ENCODE measurements at regions not wholly inside any gene's neighbourhood (a gene's known extent, or its start where the extent isn't known, plus 50 kb on each side); places are given as distances from the start of the nearest gene placed in this dataset.
"Not testable (repeated sequence)": the region's sequence is repeated elsewhere in the genome, so short reads cannot be mapped to it uniquely, and the experiment has no call there.

DNA sequence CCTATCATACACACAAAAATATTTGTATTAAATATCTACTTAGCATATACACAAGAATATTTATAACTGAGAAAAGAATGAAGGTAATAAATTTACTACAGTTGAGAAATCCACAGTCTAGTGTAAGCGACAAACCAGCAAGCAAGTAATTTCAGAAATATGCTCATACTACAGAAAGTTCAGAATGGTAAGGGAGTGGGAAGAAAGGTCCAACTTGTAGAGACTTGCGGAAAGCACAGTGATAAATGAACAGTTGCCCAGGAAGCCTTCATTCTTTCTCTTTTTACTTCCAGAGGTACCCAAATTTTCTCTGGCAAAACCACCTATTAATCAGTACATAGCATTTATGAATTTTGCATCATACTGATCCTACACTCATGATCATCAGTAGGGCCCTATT lies 438.1 kb upstream of the PCDH10 start:
- no peak for TF ChIP-seq FOXP2 (optimal IDR thresholded peaks at IDR 0.05; ENCODE audit: control extremely low read depth, extremely low read length, insufficient read depth)
- TF ChIP-seq EZH2 (IDR thresholded peaks at IDR 0.05): no peak
- TF ChIP-seq POLR2AphosphoS5 (IDR thresholded peaks at IDR 0.05; ENCODE audit: borderline replicate concordance, low read depth, low read length): no peak

DNA sequence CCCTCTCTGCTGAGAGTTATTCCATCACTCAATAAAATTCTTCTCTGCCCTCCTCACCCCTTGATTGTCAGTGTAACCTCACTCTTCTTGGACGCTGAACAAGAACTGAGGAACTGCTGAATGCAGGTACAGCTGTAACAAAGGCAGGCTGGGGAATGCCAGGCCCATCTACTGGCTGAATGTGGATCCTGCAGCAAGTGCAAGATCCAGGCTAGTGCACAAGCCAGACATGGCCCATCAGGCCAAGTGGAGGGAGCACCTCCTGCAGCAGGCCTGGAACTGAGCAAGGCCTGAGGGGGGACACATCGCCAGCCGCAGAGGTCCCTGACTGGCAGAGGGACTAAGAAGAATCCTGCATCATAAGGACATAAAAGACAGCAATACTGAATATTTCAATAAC lies 411.8 kb upstream of the PCDH10 start:
- Histone ChIP-seq H3K9me3 (ENCODE audit: low read depth, low read length) (no peaks in the 10 kb centered on the region), H3K9ac (ENCODE audit: insufficient read length) (no peak overlapping the region), H3K36me3 (ENCODE audit: insufficient read depth, low read length) (no peaks in the 10 kb centered on the region), H3K27ac (no peak overlapping the region), H3K4me3 (no peak overlapping the region)
- TF ChIP-seq EZH2 (IDR thresholded peaks at IDR 0.05): no peak
- no peak for DNase-seq (ENCODE audit: low read depth, low spot score)

More for the DNA sequence above, 438.1 kb upstream of the PCDH10 start:
- no peaks in the 10 kb centered on the region for H3K9me3 ChIP-seq (ENCODE audit: low read depth, low read length)
- DNase-seq (ENCODE audit: low read depth, low spot score): no peak
- H3K27ac ChIP-seq: no peak overlapping the region
- no peak overlapping the region for H3K9ac ChIP-seq (ENCODE audit: insufficient read length)
- H3K36me3 ChIP-seq (ENCODE audit: insufficient read depth, low read length): no peaks in the 10 kb centered on the region
- no peak overlapping the region for H3K4me3 ChIP-seq

DNA sequence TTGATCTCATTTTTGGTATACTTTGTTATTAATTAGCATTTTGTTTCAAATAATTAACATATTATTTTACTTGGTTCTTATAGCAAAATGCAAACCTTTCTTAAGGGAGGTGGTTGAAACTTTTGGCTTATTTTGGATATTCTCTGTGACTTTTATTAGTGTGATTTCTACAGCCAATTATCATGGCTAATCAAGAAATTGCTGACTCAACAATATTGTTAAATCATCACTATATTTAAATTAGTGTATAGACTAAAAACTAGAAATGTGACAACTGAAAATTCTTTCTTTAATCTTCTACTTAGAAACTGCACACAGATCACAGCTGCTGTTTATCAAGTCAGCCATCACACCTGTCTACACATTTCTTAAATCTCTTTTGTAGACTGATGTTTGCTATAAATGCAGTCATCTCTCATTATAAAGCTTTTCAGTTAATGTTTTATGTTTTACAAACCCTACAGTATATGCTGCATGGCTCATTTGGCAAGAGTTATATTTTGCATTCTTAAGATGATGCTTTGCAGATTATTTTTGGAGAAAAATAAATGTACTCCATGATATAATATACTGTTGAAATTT lies 389.8 kb upstream of the PCDH10 start:
- Histone ChIP-seq H3K36me3 (ENCODE audit: insufficient read depth, low read length) (no peaks in the 10 kb centered on the region), H3K9me3 (ENCODE audit: low read depth, low read length) (no peaks in the 10 kb centered on the region), H3K9ac (ENCODE audit: insufficient read length) (no peak overlapping the region), H3K27ac (no peak overlapping the region), H3K4me3 (no peak overlapping the region)
- no peak for TF ChIP-seq EZH2 (IDR thresholded peaks at IDR 0.05)
- no peak for DNase-seq (ENCODE audit: low read depth, low spot score)

DNA sequence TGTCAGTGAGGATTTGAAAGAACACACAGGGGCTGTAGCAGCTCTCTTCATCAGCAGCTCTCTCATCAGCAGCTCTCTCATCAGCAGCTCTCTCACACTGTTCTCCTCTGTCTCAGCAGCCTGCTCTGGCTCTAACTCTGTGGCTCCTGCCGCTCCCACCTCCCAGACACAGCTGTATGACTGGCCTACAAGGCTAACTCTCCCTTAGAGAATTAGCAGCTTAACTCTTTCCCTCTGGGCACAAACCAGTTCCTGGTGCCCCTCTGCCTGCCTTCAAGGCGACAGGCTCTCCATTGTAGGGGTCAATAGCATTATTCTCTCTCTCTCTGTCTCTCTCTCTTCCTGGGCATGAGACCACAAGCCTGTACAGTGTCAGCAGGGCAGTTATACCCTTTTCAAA lies 385.6 kb upstream of the PCDH10 start:
- Histone ChIP-seq H3K4me3 (no peak overlapping the region), H3K27ac (no peak overlapping the region), H3K9ac (ENCODE audit: insufficient read length) (no peak overlapping the region), H3K9me3 (ENCODE audit: low read depth, low read length) (no peaks in the 10 kb centered on the region), H3K36me3 (ENCODE audit: insufficient read depth, low read length) (no peaks in the 10 kb centered on the region)
- no peak for DNase-seq (ENCODE audit: low read depth, low spot score)
- TF ChIP-seq FOXP2 (optimal IDR thresholded peaks at IDR 0.05; ENCODE audit: control extremely low read depth, extremely low read length, insufficient read depth) (no peak), POLR2AphosphoS5 (IDR thresholded peaks at IDR 0.05; ENCODE audit: borderline replicate concordance, low read depth, low read length) (no peak), EZH2 (IDR thresholded peaks at IDR 0.05) (no peak)

DNA sequence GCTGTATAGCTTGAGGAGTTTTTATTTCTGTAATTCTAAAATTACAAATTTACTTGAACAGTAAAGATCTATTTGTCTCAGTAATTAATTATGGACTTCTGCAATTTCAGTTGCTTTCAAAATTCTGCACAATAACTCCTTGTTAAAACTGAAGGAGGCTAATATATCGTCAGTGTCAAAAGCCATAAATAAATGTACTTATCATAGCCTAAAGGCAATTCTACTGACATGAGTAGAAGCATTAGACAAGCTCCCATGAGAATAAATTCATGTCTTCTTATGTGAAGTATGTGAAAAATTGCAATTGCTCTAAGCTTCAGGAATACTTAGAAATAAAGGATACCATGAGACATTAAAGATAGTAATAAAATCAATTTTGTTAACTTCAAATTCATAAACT lies 381.2 kb upstream of the PCDH10 start:
- Histone ChIP-seq H3K27ac (no peak overlapping the region), H3K9me3 (ENCODE audit: low read depth, low read length) (no peaks in the 10 kb centered on the region), H3K36me3 (ENCODE audit: insufficient read depth, low read length) (no peaks in the 10 kb centered on the region), H3K9ac (ENCODE audit: insufficient read length) (no peak overlapping the region), H3K4me3 (no peak overlapping the region)
- DNase-seq (ENCODE audit: low read depth, low spot score): peak; percentile 34
- TF ChIP-seq POLR2AphosphoS5 (IDR thresholded peaks at IDR 0.05; ENCODE audit: borderline replicate concordance, low read depth, low read length): no peak
- TF ChIP-seq FOXP2 (optimal IDR thresholded peaks at IDR 0.05; ENCODE audit: control extremely low read depth, extremely low read length, insufficient read depth): no peak
- TF ChIP-seq EZH2 (IDR thresholded peaks at IDR 0.05): no peak

DNA sequence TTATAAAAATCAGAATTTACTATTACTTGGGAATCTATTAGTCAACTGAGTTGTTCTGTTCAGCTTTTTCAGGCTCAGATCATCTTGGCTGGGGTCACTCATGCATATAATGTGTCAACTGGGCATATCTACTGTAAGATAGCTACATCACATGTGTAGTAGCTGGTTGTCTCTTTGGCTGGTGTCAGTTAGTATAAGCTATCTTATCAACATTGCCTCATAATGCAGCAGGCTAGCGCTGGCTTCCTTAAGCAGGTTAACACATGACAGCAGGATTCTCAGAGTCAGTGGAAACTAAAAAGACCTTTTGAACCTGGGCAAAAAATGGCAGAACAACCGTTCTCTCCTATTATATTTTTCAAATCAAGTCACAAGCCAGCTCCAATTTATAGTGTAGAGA lies 378.3 kb upstream of the PCDH10 start:
- H3K9me3 ChIP-seq (ENCODE audit: low read depth, low read length): no peaks in the 10 kb centered on the region
- no peak overlapping the region for H3K9ac ChIP-seq (ENCODE audit: insufficient read length)
- TF ChIP-seq FOXP2 (optimal IDR thresholded peaks at IDR 0.05; ENCODE audit: control extremely low read depth, extremely low read length, insufficient read depth) (no peak), EZH2 (IDR thresholded peaks at IDR 0.05) (no peak), POLR2AphosphoS5 (IDR thresholded peaks at IDR 0.05; ENCODE audit: borderline replicate concordance, low read depth, low read length) (no peak)
- no peak overlapping the region for H3K27ac ChIP-seq
- H3K36me3 ChIP-seq (ENCODE audit: insufficient read depth, low read length): no peaks in the 10 kb centered on the region
- no peak for DNase-seq (ENCODE audit: low read depth, low spot score)
- no peak overlapping the region for H3K4me3 ChIP-seq

DNA sequence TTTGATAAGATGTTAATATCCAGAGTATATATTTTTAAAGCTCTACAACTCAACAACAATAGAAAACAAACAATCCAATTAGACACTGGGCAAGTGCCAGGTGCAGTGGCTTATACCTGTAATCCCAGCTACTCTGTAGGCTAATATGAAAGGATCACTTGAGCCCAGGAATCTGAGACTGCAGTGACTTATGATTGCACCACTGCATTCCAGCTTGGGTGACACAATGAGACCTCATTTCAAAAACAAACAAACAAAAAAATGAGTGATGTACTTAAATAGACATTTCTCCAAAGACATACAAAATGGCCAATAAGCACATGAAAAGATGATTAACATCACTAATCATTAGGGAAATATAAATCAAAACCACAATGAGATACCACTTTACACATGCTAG lies 356.8 kb upstream of the PCDH10 start:
- Histone ChIP-seq H3K27ac (no peak overlapping the region), H3K9me3 (ENCODE audit: low read depth, low read length) (no peaks in the 10 kb centered on the region), H3K9ac (ENCODE audit: insufficient read length) (no peak overlapping the region), H3K4me3 (no peak overlapping the region), H3K36me3 (ENCODE audit: insufficient read depth, low read length) (no peaks in the 10 kb centered on the region)
- no peak for DNase-seq (ENCODE audit: low read depth, low spot score)
- TF ChIP-seq FOXP2 (optimal IDR thresholded peaks at IDR 0.05; ENCODE audit: control extremely low read depth, extremely low read length, insufficient read depth) (no peak), EZH2 (IDR thresholded peaks at IDR 0.05) (no peak), POLR2AphosphoS5 (IDR thresholded peaks at IDR 0.05; ENCODE audit: borderline replicate concordance, low read depth, low read length) (no peak)

DNA sequence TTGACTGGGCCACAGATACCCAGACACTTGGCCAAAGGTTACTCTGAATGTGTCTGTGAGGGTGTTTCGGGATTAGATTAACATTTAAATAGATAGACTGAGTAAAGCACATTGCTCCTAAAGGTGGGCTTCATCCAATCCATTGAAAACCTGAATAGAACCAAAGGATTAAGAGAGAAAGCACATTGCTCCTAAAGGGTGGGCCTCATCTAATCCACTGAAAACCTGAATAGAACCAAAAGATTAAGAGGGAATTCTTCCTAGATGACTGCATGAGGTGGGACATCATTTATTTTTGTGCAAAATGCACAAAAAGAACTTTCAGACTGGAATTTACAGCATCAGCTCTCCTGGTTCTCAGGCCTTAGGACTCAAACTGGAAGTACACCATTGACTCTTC lies 351.2 kb upstream of the PCDH10 start:
- H3K4me3 ChIP-seq: no peak overlapping the region
- no peak overlapping the region for H3K9ac ChIP-seq (ENCODE audit: insufficient read length)
- H3K27ac ChIP-seq: no peak overlapping the region
- TF ChIP-seq POLR2AphosphoS5 (IDR thresholded peaks at IDR 0.05; ENCODE audit: borderline replicate concordance, low read depth, low read length) (no peak), FOXP2 (optimal IDR thresholded peaks at IDR 0.05; ENCODE audit: control extremely low read depth, extremely low read length, insufficient read depth) (no peak), EZH2 (IDR thresholded peaks at IDR 0.05) (no peak)
- no peaks in the 10 kb centered on the region for H3K9me3 ChIP-seq (ENCODE audit: low read depth, low read length)
- no peaks in the 10 kb centered on the region for H3K36me3 ChIP-seq (ENCODE audit: insufficient read depth, low read length)
- DNase-seq (ENCODE audit: low read depth, low spot score): no peak

DNA sequence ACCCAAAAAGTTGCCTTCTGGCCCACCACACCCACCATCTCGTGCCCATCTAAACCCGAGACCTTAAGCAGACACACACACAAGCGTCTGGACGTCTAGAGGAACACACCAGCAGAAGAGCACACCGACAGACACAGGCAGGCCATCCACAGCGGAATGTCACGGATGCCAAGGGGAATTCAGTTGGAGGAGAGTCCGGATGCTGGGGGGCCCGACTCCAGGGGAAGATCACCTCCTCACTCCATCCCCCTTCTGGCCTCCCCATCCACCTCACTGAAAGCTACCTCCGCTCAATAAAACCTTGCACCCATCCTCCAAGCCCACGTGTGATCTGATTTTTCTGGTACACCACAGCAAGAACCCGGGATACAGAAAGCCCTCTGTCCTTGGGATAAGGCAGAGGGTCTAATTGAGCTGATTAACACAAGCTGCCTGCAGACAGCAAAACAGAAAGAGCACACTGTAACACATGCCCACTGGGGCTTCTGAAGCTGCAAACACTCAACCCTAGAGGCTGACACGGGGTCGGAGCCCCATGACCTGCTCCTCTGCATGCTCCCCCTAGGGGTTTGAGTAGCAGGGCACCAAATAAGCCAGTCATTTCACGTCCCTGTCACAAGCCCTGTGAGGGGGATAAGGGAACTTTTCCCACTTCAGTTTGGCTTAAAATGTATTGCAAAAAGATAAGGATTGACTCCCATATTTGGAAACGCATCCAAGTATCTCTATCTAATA lies 339.6 kb upstream of the PCDH10 start:
- H3K9ac ChIP-seq (ENCODE audit: insufficient read length): no peak overlapping the region
- no peak for DNase-seq (ENCODE audit: low read depth, low spot score)
- H3K9me3 ChIP-seq (ENCODE audit: low read depth, low read length): no peaks in the 10 kb centered on the region
- no peak overlapping the region for H3K27ac ChIP-seq
- TF ChIP-seq POLR2AphosphoS5 (IDR thresholded peaks at IDR 0.05; ENCODE audit: borderline replicate concordance, low read depth, low read length) (no peak), EZH2 (IDR thresholded peaks at IDR 0.05) (no peak), FOXP2 (optimal IDR thresholded peaks at IDR 0.05; ENCODE audit: control extremely low read depth, extremely low read length, insufficient read depth) (no peak)
- H3K36me3 ChIP-seq (ENCODE audit: insufficient read depth, low read length): no peaks in the 10 kb centered on the region
- H3K4me3 ChIP-seq: no peak overlapping the region

DNA sequence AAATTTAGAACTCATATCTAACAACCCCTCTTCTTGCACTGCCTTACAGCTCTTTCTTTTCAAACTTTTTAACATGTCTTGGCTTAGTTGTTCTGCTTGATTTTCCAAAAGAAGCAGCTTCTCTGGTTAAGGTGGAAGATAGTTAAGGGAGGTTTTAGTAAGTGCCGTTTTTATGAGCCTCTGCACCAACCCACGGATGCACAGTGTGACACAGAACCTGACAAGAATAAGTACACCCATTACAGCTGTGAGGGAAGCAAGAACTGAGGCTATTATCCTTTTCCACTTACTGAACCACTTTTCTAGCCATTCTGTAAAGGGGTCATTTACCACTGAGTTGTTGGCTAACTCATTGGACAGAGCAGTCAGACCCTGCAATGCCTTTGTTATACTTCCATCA lies 336.0 kb upstream of the PCDH10 start:
- not testable (repeated sequence) for H3K36me3 ChIP-seq (ENCODE audit: insufficient read depth, low read length); H3K9ac ChIP-seq (ENCODE audit: insufficient read length); H3K9me3 ChIP-seq (ENCODE audit: low read depth, low read length); H3K4me3 ChIP-seq; DNase-seq (ENCODE audit: low read depth, low spot score); H3K27ac ChIP-seq
